Endothelial cell of umbilical vein (primary cell): ENCODE measurements at regions not wholly inside any gene's neighbourhood (a gene's known extent, or its start where the extent isn't known, plus 50 kb on each side); places are given as distances from the start of the nearest gene placed in this dataset.

Source experiments
- BruUV-seq: library from RNA; stranded (reverse); fragments of 400-500 nt; replicated peaks from 2 replicates; lab custom pipeline; 2021; lab: Mats Ljungman, UMichigan
- CTCF ChIA-PET: fragments of 300-600, 350-600 bp; sonication (Branson Sonifier 250); formaldehyde crosslinking; loops from one replicate; lab custom pipeline; 2021; ENCODE audit warnings: antibody characterized with exemption, inconsistent platforms; lab: Charles Lee
- POLR2A ChIA-PET: fragments of 300-600, 350-600 bp; sonication (Branson Sonifier 250); formaldehyde crosslinking; loops from one replicate; lab custom pipeline; 2021; ENCODE audit warnings: antibody characterized with exemption, inconsistent platforms; lab: Charles Lee
- DNase-seq: peaks from one replicate; pipeline ENCODE4 v3.0.0-alpha.2; 2011; ENCODE audit warnings: low read depth, low spot score
- FAIRE-seq: peaks from 2 replicates; lab custom pipeline; 2011; peaks lifted over from hg19 to GRCh38; lab: Jason Lieb, UNC
- H2AFZ ChIP-seq: 2 replicates; pipeline ENCODE4 v1.6.0; 2012; ENCODE audit warnings: low read depth, low read length, control low read depth, inconsistent platforms
- H3K27ac ChIP-seq: 2 replicates; pipeline ENCODE4 v1.5.1; 2011; ENCODE audit warnings: low read depth, mild to moderate bottlenecking, control low read depth, low read length, moderate library complexity; ENCODE audit not compliant: insufficient read depth
- H3K27me3 ChIP-seq, 2 experiments: 2 replicates each; pipeline versions ENCODE4 v1.6.0 to v1.6.1; 2011; ENCODE audit warnings: low read length in 2 of 2, mixed read lengths in 1 of 2; ENCODE audit not compliant: control insufficient read depth in 2 of 2, insufficient read depth in 2 of 2
- H3K36me3 ChIP-seq, 2 experiments: 2 replicates in 1 of 2; 3 replicates in 1 of 2; pipeline ENCODE4 v1.5.1; 2011; ENCODE audit warnings: low read length in 2 of 2, mild to moderate bottlenecking in 1 of 2, moderate library complexity in 1 of 2; ENCODE audit not compliant: control insufficient read depth in 2 of 2, insufficient read depth in 2 of 2; ENCODE audit errors: extremely low read depth in 1 of 2
- H3K4me1 ChIP-seq: 3 replicates; pipeline ENCODE4 v1.5.1; 2011; ENCODE audit warnings: mild to moderate bottlenecking, low read length; ENCODE audit not compliant: control insufficient read depth, insufficient read depth; ENCODE audit errors: extremely low read depth
- H3K4me2 ChIP-seq: 2 replicates; pipeline ENCODE4 v1.6.1; 2011; ENCODE audit warnings: low read length, control low read depth, mixed read lengths; ENCODE audit not compliant: insufficient read depth
- H3K4me3 ChIP-seq, 3 experiments: fragments of 200-600 bp in 1 of 3; sonication (generic), shearing (Covaris generic) in 1 of 3; replicated peaks in 1 of 3; 2 replicates each; pipeline ENCODE4 v1.5.1; 2011 to 2016; ENCODE audit warnings: control low read depth in 3 of 3, low read length in 3 of 3, mild to moderate bottlenecking in 2 of 3, inconsistent platforms in 1 of 3, low read depth in 1 of 3, moderate library complexity in 1 of 3; ENCODE audit not compliant: insufficient read depth in 1 of 3
- H3K79me2 ChIP-seq: 2 replicates; pipeline ENCODE4 v1.6.0; 2012; ENCODE audit warnings: low read length, inconsistent platforms; ENCODE audit not compliant: control insufficient read depth, insufficient read depth
- H3K9ac ChIP-seq: replicated peaks from 2 replicates; pipeline ENCODE3; 2011; ENCODE audit warnings: low read length, control low read depth; ENCODE audit not compliant: insufficient read depth; ENCODE audit errors: extremely low read depth
- H3K9me1 ChIP-seq: replicated peaks from 3 replicates; pipeline ENCODE4 v1.6.0; 2011; ENCODE audit warnings: mild to moderate bottlenecking, low read length; ENCODE audit not compliant: control insufficient read depth, insufficient read depth; ENCODE audit errors: extremely low read depth
- H3K9me3 ChIP-seq: replicated peaks from 2 replicates; pipeline ENCODE4 v1.5.1; 2012; ENCODE audit warnings: low read length, inconsistent platforms; ENCODE audit not compliant: control insufficient read depth, insufficient read depth
- H4K20me1 ChIP-seq: replicated peaks from 2 replicates; pipeline ENCODE3; 2011; ENCODE audit warnings: mild to moderate bottlenecking, low read length; ENCODE audit not compliant: control insufficient read depth, insufficient read depth; ENCODE audit errors: extremely low read depth
- CTCF ChIP-seq, 2 donors: IDR thresholded peaks; 1 replicate in 1 of 2; 2 replicates in 1 of 2; pipeline ENCODE4 v1.5.1; 2011; ENCODE audit warnings: low read length in 2 of 2, mild to moderate bottlenecking in 2 of 2, moderate library complexity in 2 of 2, control low read depth in 1 of 2, inconsistent platforms in 1 of 2, low read depth in 1 of 2; ENCODE audit not compliant: insufficient read depth in 1 of 2; ENCODE audit errors: extremely low read depth in 1 of 2
- EZH2 ChIP-seq: IDR thresholded peaks from 2 replicates; pipeline ENCODE4 v1.6.1; 2012; ENCODE audit warnings: borderline replicate concordance, low read depth, mild to moderate bottlenecking, moderate library complexity, low read length, inconsistent platforms; ENCODE audit not compliant: severe bottlenecking
- FOS ChIP-seq: IDR thresholded peaks from 2 replicates; pipeline ENCODE4 v1.6.1; 2011; ENCODE audit warnings: mild to moderate bottlenecking, low read length, moderate library complexity, borderline replicate concordance; ENCODE audit not compliant: insufficient read depth
- GATA2 ChIP-seq: IDR thresholded peaks from 2 replicates; pipeline ENCODE4 v1.7.0; 2011; ENCODE audit warnings: low read depth, mild to moderate bottlenecking, moderate library complexity, mixed read lengths, low read length; ENCODE audit not compliant: insufficient read length, insufficient read depth
- JUN ChIP-seq: IDR thresholded peaks from 2 replicates; pipeline ENCODE4 v1.6.1; 2011; ENCODE audit warnings: borderline replicate concordance, low read depth; ENCODE audit not compliant: insufficient read length, insufficient read depth
- MAX ChIP-seq: IDR thresholded peaks from 2 replicates; pipeline ENCODE4 v1.6.1; 2011; ENCODE audit not compliant: insufficient read depth, insufficient read length
- MYC ChIP-seq: IDR thresholded peaks from one replicate; pipeline ENCODE4 v1.6.1; 2011; ENCODE audit warnings: mild to moderate bottlenecking, low read depth, low read length
- POLR2A ChIP-seq: IDR thresholded peaks from 2 replicates; pipeline ENCODE4 v1.6.1; 2012; ENCODE audit warnings: low read depth, mild to moderate bottlenecking, control low read depth, low read length
- POLR2AphosphoS5 ChIP-seq: IDR thresholded peaks from 2 replicates; pipeline ENCODE4 v1.6.1; 2012; ENCODE audit warnings: low read depth, mild to moderate bottlenecking, control low read depth, low read length, moderate library complexity; ENCODE audit not compliant: insufficient read depth
- dilution Hi-C: fragments of 300-500 bp; cut with MboI; formaldehyde crosslinking; loops from one replicate; pipeline ENCODE4 v1.15.0; 2019; ENCODE audit warnings: low sequenced_read_pairs; ENCODE audit not compliant: extremely low pct_ligation_motif_present
- intact Hi-C: fragments of 100-400 bp; cut with micrococcal nuclease; formaldehyde crosslinking; loops from one replicate; pipeline ENCODE4 v1.10.0; 2022

- Histone ChIP-seq H3K79me2 (no peaks in the 10 kb centered on the region), H3K9ac (no peak overlapping the region), H3K27me3 (no peaks in the 10 kb centered on the region), H3K27ac (no peak overlapping the region), H3K4me2 (no peak overlapping the region), H3K4me1 (no peaks in the 10 kb centered on the region), H2AFZ (no peak overlapping the region), H3K4me3 (no peak overlapping the region), H4K20me1 (no peaks in the 10 kb centered on the region), H3K9me3 (no peaks in the 10 kb centered on the region), H3K36me3 (no peaks in the 10 kb centered on the region), H3K9me1 (no peaks in the 10 kb centered on the region)
- CTCF ChIA-PET, result no interaction called here
- no peak for DNase-seq
- no TSS peak for BruUV-seq
- no peak for FAIRE-seq
- intact Hi-C loops (no loop called here), dilution Hi-C loops (no loop called here)
- TF ChIP-seq POLR2A, result no peak
- no peak for TF ChIP-seq GATA2
- no peak for TF ChIP-seq FOS
- TF ChIP-seq MYC, result no peak
- no peak for TF ChIP-seq JUN
- no peak for TF ChIP-seq EZH2
- TF ChIP-seq CTCF (IDR thresholded peaks at IDR 0.05; ENCODE audit: extremely low read depth in 1 of 2, insufficient read depth in 1 of 2, low read depth in 1 of 2, low read length in 2 of 2), result no peak
- no peak for TF ChIP-seq POLR2AphosphoS5
- TF ChIP-seq MAX, result no peak
- POLR2A ChIA-PET, result no interaction called here
Observed at GRCh38 chr2:82487354-82487753, 1971.7 kb downstream of the SUCLG1 start.
